ENCODE measurements at regions not wholly inside any gene's neighbourhood (a gene's known extent, or its start where the extent isn't known, plus 50 kb on each side); places are given as distances from the start of the nearest gene placed in this dataset.

DNA sequence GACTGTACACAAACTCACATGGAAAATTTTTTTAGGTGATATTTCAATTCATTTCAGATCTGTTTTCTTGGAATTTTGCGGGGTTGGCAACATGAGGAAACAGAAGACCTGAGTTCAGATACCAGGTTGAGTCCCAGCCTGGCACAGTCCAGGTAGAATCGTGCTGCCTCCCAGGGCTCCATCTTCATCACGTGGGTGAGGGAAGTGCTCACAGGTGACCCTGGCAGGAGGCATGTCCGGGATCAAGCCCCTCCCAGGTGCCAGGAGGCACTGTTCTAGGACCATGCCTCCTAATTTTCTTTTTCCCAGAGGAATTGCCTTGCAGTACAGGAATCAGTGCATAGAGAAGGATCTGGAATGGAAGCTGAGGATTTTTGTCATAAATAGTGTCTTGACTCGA, 318.3 kb upstream of the IRX4 start:
- TF ChIP-seq, protein P1, sequence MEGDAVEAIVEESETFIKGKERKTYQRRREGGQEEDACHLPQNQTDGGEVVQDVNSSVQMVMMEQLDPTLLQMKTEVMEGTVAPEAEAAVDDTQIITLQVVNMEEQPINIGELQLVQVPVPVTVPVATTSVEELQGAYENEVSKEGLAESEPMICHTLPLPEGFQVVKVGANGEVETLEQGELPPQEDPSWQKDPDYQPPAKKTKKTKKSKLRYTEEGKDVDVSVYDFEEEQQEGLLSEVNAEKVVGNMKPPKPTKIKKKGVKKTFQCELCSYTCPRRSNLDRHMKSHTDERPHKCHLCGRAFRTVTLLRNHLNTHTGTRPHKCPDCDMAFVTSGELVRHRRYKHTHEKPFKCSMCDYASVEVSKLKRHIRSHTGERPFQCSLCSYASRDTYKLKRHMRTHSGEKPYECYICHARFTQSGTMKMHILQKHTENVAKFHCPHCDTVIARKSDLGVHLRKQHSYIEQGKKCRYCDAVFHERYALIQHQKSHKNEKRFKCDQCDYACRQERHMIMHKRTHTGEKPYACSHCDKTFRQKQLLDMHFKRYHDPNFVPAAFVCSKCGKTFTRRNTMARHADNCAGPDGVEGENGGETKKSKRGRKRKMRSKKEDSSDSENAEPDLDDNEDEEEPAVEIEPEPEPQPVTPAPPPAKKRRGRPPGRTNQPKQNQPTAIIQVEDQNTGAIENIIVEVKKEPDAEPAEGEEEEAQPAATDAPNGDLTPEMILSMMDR (IDR thresholded peaks at IDR 0.05), result no peak
- no peaks in the 10 kb centered on the region for H3K27me3 ChIP-seq
- ATAC-seq (no peak), DNase-seq (no peak)
- intact Hi-C loops (cut with DNase I), result no loop called here
- H3K27ac ChIP-seq, result no peak overlapping the region
- no peak overlapping the region for H3K4me3 ChIP-seq
- H3K36me3 ChIP-seq, result no peaks in the 10 kb centered on the region
- H3K4me1 ChIP-seq, result no peaks in the 10 kb centered on the region
- no peaks in the 10 kb centered on the region for H3K9me3 ChIP-seq

DNA sequence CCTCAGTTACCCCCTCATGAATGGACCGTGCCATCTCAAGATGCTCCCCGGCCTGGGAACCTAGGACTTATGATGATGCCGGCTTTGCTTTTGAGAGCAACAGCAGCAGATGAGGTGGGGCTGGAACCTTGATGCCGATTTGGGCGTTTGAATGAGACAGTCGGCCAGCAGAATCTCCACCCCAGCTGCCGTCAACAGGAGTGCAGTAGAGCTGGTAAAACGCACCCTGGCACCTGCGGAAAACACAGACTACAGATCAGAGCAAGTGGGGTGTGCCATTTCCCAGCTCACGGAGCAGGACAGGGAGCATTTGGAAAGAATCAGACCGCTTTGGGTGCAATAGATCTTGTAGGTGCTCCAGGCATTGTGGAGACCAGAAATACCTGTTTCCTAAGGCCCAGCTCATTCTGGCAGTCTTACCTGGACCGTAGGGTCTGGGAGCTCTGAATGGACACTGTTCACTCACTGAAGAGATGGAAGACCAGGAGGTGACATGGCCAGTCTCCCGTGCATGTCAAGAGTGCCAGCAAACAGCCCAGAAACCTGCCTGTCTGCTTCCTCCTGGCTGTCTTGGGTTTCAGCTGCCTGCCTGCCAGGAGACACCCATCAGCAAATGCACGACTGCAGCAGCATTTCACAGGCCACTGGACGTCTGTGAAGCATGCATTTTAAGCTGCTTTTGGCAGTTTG, 317.7 kb upstream of the IRX4 start:
- Histone ChIP-seq H3K4me3 (no peak overlapping the region), H3K27me3 (no peaks in the 10 kb centered on the region), H3K36me3 (no peaks in the 10 kb centered on the region), H3K27ac (no peak overlapping the region), H3K4me1 (no peaks in the 10 kb centered on the region), H3K9me3 (no peaks in the 10 kb centered on the region)
- intact Hi-C loops (cut with DNase I), result no loop called here
- TF ChIP-seq, protein P1 (IDR thresholded peaks at IDR 0.05), result no peak
- DNase-seq (no peak), ATAC-seq (no peak)

- no peak overlapping the region for H3K4me3 ChIP-seq
- H3K27ac ChIP-seq, result no peak overlapping the region
- no peaks in the 10 kb centered on the region for H3K9me3 ChIP-seq
- TF ChIP-seq, protein P1 (IDR thresholded peaks at IDR 0.05), result no peak
- H3K27me3 ChIP-seq, result no peaks in the 10 kb centered on the region
- intact Hi-C loops (cut with DNase I), result no loop called here
- DNase-seq (no peak), ATAC-seq (no peak)
- no peaks in the 10 kb centered on the region for H3K36me3 ChIP-seq
- H3K4me1 ChIP-seq, result no peaks in the 10 kb centered on the region
Observed at GRCh38 chr5:2199697-2200096, 317.0 kb upstream of the IRX4 start.

DNA sequence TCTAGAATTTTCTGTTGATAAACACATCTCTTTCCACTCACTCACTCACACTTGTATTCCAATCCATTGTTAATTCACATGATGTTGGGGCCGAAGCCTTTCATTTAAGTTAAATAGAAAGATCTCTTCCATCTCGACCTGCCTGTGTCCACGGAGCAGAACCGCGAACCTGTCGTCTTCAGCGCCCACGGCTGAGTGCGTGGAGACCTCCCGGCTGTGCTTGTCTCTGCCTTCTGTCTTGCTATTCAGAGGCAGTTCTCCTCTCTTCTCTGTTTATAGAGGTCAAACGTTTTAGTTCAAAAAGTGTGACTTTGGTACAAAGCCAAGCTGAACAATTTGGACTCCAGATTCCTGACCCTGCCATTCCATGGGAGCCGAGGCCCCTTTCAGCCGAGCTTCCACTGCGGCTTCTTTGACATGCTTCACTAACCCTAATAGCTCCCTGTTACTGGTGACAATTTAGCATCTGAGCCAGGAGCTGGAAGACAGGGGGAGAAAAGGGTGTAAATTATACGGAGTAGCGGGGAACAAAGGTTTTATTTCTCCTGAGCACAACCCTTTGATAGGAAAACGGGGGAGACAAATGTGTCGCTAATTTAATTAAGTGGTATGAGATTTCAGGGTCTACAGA, 314.4 kb upstream of the IRX4 start:
- intact Hi-C loops (cut with DNase I), result no loop called here
- no peak for DNase-seq
- no peak overlapping the region for H3K4me3 ChIP-seq
- no peaks in the 10 kb centered on the region for H3K4me1 ChIP-seq
- no peaks in the 10 kb centered on the region for H3K36me3 ChIP-seq
- no peaks in the 10 kb centered on the region for H3K27me3 ChIP-seq
- ATAC-seq, result no peak
- TF ChIP-seq, protein P1 (IDR thresholded peaks at IDR 0.05), result no peak
- no peaks in the 10 kb centered on the region for H3K9me3 ChIP-seq
- no peak overlapping the region for H3K27ac ChIP-seq

GRCh38 chr5:2196416-2196815, 313.7 kb upstream of the IRX4 start:
- no peaks in the 10 kb centered on the region for H3K36me3 ChIP-seq
- DNase-seq (no peak), ATAC-seq (no peak)
- intact Hi-C loops (cut with DNase I), result no loop called here
- H3K4me1 ChIP-seq, result no peaks in the 10 kb centered on the region
- TF ChIP-seq, protein P1 (IDR thresholded peaks at IDR 0.05), result no peak
- no peak overlapping the region for H3K27ac ChIP-seq
- no peaks in the 10 kb centered on the region for H3K9me3 ChIP-seq
- H3K27me3 ChIP-seq, result no peaks in the 10 kb centered on the region
- H3K4me3 ChIP-seq, result no peak overlapping the region

All from upper lobe of right lung (tissue), 1 donor.